Pancreas (tissue), 10 donors: ENCODE measurements at regions not wholly inside any gene's neighbourhood (a gene's known extent, or its start where the extent isn't known, plus 50 kb on each side); places are given as distances from the start of the nearest gene placed in this dataset.

Source experiments
- ATAC-seq, 4 donors: fragments of 200-7000 bp; cut with Tn5 transposase; one replicate each; pipeline versions ENCODE4 v1.8.0 to v1.9.1; 2020; ENCODE audit warnings: mild to moderate bottlenecking in 4 of 4, moderate library complexity in 4 of 4
- DNase-seq, 6 donors: peaks; one replicate each; pipeline ENCODE4 v3.0.0-alpha.2; 2020
- FAIRE-seq: peaks from 2 replicates; lab custom pipeline; 2012; peaks lifted over from hg19 to GRCh38; lab: Jason Lieb, UNC
- H3K27ac ChIP-seq, 4 donors: fragments of 200-600 bp; sonication (generic); 1 replicate in 3 of 4; 2 replicates in 1 of 4; pipeline versions ENCODE4 v1.5.0 to v1.8.0; 2020
- H3K27me3 ChIP-seq, 4 donors: fragments of 200-600 bp; one replicate each; pipeline ENCODE4 v1.8.0; 2021
- H3K36me3 ChIP-seq, 3 donors: fragments of 200-600 bp; sonication (generic) in 1 of 3; one replicate each; pipeline versions ENCODE4 v1.5.0 to v1.8.0; 2020 to 2021
- H3K4me1 ChIP-seq, 3 donors: fragments of 200-600 bp; one replicate each; pipeline ENCODE4 v1.8.0; 2021
- H3K4me3 ChIP-seq, 4 donors: fragments of 200-600 bp; sonication (generic) in 2 of 4; one replicate each; pipeline versions ENCODE4 v1.5.0 to v1.8.0; 2020 to 2021
- H3K9me3 ChIP-seq, 4 donors: fragments of 200-600 bp; one replicate each; pipeline ENCODE4 v1.8.0; 2021
- CTCF ChIP-seq, 4 donors: fragments of 200-600 bp; sonication (generic) in 3 of 4; IDR thresholded peaks; one replicate each; pipeline versions ENCODE4 v1.5.0 to v1.8.0; 2021; ENCODE audit warnings: antibody characterized with exemption in 4 of 4
- WGBS, 2 donors: extraction: QIAGEN DNeasy Blood & Tissue Kit; methylation state at CpG; one replicate each; pipeline ENCODE4 v1.1.7; 2013; 5-methylcytosine and 5-hydroxymethylcytosine counted together
- intact Hi-C, 3 donors: fragments of 100-400 bp; cut with DNase I; formaldehyde crosslinking; loops; one replicate each; pipeline versions ENCODE4 v1.11.1 to v1.14.2; 2022
- donor health status: healthy with polysubstance abuse.
- donor health status: DM: no; HTN: no; CAD: no; lungs with moderate emphysema.
- donor health status: DM: no; HTN: no; CAD: no.
- donor health status: control.
- donor health status: control.
- donor health status: Bipolar disorder and iron deficiency.
- donor health status: DM: yes; HTN: yes; CAD: no.
- donor health status: DM: no; HTN: no; CAD: no.
- donor health status: DM: no; HTN: no; CAD: no.
- donor health status: DM: yes; HTN: yes; CAD: no.

- ATAC-seq (no peak), DNase-seq (no peak), FAIRE-seq (no peak)
- no peak for TF ChIP-seq CTCF (IDR thresholded peaks at IDR 0.05)
- Histone ChIP-seq H3K36me3 (no peaks in the 10 kb centered on the region), H3K9me3 (no peaks in the 10 kb centered on the region), H3K4me1 (no peaks in the 10 kb centered on the region), H3K27ac (no peak overlapping the region), H3K4me3 (no peak overlapping the region), H3K27me3 (no peaks in the 10 kb centered on the region)
- intact Hi-C loops, result no loop called here
- WGBS, 2 donors, result 56 to 77% methylated on average over 1 of the region's 1 CpG
Observed at GRCh38 chr18:64639536-64639935, 490.6 kb upstream of the LINC00305 start.

GRCh38 chr18:64620971-64621560 lies 472.2 kb upstream of the LINC00305 start:
- WGBS, 2 donors, result 80 to 86% methylated on average over 3 of the region's 3 CpGs
- no peaks in the 10 kb centered on the region for H3K4me1 ChIP-seq
- intact Hi-C loops, result no loop called here
- FAIRE-seq (no peak), DNase-seq (no peak), ATAC-seq (no peak)
- no peaks in the 10 kb centered on the region for H3K27me3 ChIP-seq
- no peak overlapping the region for H3K27ac ChIP-seq
- no peak for TF ChIP-seq CTCF (IDR thresholded peaks at IDR 0.05)
- no peak overlapping the region for H3K4me3 ChIP-seq
- no peaks in the 10 kb centered on the region for H3K36me3 ChIP-seq
- H3K9me3 ChIP-seq, result no peaks in the 10 kb centered on the region

- no peaks in the 10 kb centered on the region for H3K4me1 ChIP-seq
- FAIRE-seq, result no peak
Observed at GRCh38 chr18:64618390-64618789, 469.5 kb upstream of the LINC00305 start.

GRCh38 chr18:64615021-64615420 lies 466.1 kb upstream of the LINC00305 start:
- no peaks in the 10 kb centered on the region for H3K9me3 ChIP-seq
- H3K27ac ChIP-seq, result no peak overlapping the region
- intact Hi-C loops, result no loop called here
- H3K36me3 ChIP-seq, result no peaks in the 10 kb centered on the region
- H3K27me3 ChIP-seq, result no peaks in the 10 kb centered on the region
- FAIRE-seq, result no peak
- no peak for ATAC-seq
- H3K4me3 ChIP-seq, result no peak overlapping the region
- H3K4me1 ChIP-seq, result no peaks in the 10 kb centered on the region
- no peak for TF ChIP-seq CTCF (IDR thresholded peaks at IDR 0.05)
- no peak for DNase-seq
- 59 to 63% methylated on average over 1 of the region's 1 CpG for WGBS, 2 donors

More at GRCh38 chr18:64618390-64618789, 469.5 kb upstream of the LINC00305 start:
- Histone ChIP-seq H3K36me3 (no peaks in the 10 kb centered on the region), H3K27ac (no peak overlapping the region), H3K9me3 (no peaks in the 10 kb centered on the region), H3K4me3 (no peak overlapping the region), H3K27me3 (no peaks in the 10 kb centered on the region)
- 17 to 27% methylated on average over 1 of the region's 1 CpG for WGBS, 2 donors
- DNase-seq (peak in 3 of 6 donors; percentile 26 to 41 (median 29)), ATAC-seq (peak in 3 of 4 donors; percentile 92 to 96 (median 95))
- intact Hi-C loops, result no loop called here
- no peak for TF ChIP-seq CTCF (IDR thresholded peaks at IDR 0.05)

- H3K27ac ChIP-seq, result no peak overlapping the region
- ATAC-seq (no peak), DNase-seq (no peak), FAIRE-seq (no peak)
- no peak overlapping the region for H3K4me3 ChIP-seq
- H3K9me3 ChIP-seq, result no peaks in the 10 kb centered on the region
- 72 to 88% methylated on average over 1 of the region's 1 CpG for WGBS, 2 donors
- intact Hi-C loops, result no loop called here
- no peak for TF ChIP-seq CTCF (IDR thresholded peaks at IDR 0.05)
- no peaks in the 10 kb centered on the region for H3K27me3 ChIP-seq
- no peaks in the 10 kb centered on the region for H3K4me1 ChIP-seq
- no peaks in the 10 kb centered on the region for H3K36me3 ChIP-seq
Observed at GRCh38 chr18:64614446-64614845, 465.6 kb upstream of the LINC00305 start.
